Immature natural killer cell (primary cell): ENCODE measurements at regions not wholly inside any gene's neighbourhood (a gene's known extent, or its start where the extent isn't known, plus 50 kb on each side); places are given as distances from the start of the nearest gene placed in this dataset.
A peak's percentile ranks its signal among the peaks of the same experiment; 100 is the strongest.

Experiments
- DNase-seq, 3 donors: peaks; one replicate each; pipeline ENCODE4 v3.0.0; 2022; ENCODE audit warnings: mixed read lengths in 1 of 3
- H3K27ac Mint-ChIP-seq, 6 donors: one replicate each; pipeline ENCODE4 v1.8.0; 2020; ENCODE audit warnings: mixed read lengths in 6 of 6, mild to moderate bottlenecking in 5 of 6, inconsistent platforms in 4 of 6, moderate library complexity in 3 of 6
- H3K27me3 Mint-ChIP-seq, 3 donors: one replicate each; pipeline ENCODE4 v1.8.0; 2020 to 2021; ENCODE audit warnings: low read depth in 3 of 3, mild to moderate bottlenecking in 3 of 3, mixed read lengths in 3 of 3, moderate library complexity in 3 of 3, inconsistent platforms in 1 of 3
- H3K36me3 Mint-ChIP-seq, 3 donors: one replicate each; pipeline ENCODE4 v1.8.0; 2020; ENCODE audit warnings: mixed read lengths in 3 of 3, inconsistent platforms in 2 of 3, mild to moderate bottlenecking in 2 of 3
- H3K4me1 Mint-ChIP-seq, 2 donors: one replicate each; pipeline ENCODE4 v1.8.0; 2020; ENCODE audit warnings: inconsistent platforms in 2 of 2, mild to moderate bottlenecking in 2 of 2, mixed read lengths in 2 of 2, moderate library complexity in 1 of 2
- H3K4me3 Mint-ChIP-seq, 5 donors: one replicate each; pipeline ENCODE4 v1.8.0; 2020; ENCODE audit warnings: mild to moderate bottlenecking in 5 of 5, mixed read lengths in 5 of 5, inconsistent platforms in 3 of 5, moderate library complexity in 3 of 5
- H3K9me3 Mint-ChIP-seq, 6 donors: one replicate each; pipeline ENCODE4 v1.8.0; 2020; ENCODE audit warnings: mild to moderate bottlenecking in 6 of 6, mixed read lengths in 6 of 6, inconsistent platforms in 4 of 6, moderate library complexity in 3 of 6

DNA sequence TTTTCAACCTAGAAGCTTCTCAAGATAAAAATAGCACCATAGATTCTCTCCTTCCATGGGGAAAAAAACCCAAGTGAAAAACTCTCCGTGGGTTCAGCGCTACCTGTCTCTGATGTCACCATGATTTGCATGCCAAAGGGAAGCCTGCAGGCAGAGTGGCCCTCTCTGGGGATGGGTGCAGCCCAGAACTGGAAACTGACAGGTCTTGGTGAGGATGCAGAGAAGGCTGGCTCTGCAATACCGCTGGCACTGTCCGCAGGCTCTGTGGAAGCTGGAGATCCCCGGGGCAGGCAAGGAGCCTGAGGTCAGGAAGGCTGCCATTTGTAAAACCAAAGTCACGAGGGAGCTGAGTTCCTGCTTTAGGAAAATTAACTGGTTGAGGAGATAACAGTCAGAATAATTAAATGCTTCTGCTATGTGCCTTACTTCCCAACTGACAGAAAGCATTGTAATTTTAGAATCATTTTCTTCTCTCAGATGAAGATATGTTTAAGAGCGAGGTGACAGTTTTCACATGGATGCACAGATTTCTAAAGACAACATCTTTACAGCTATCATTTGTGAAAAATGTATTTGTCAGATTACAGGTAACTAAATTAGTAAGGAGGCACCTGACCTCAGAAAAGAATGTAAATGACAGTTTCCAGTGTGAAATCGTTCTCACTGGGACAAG lies 731.5 kb upstream of the FZD8 start:
- H3K9me3 Mint-ChIP-seq = peaks cover 0 to 26% (median 6%) of the 10 kb centered on the region in 6 donors
- H3K36me3 Mint-ChIP-seq = no peaks in the 10 kb centered on the region
- H3K27me3 Mint-ChIP-seq = peaks cover 0 to 8% (median 0%) of the 10 kb centered on the region in 3 donors
- no peak overlapping the region for H3K27ac Mint-ChIP-seq
- H3K4me1 Mint-ChIP-seq = no peaks in the 10 kb centered on the region
- no peak overlapping the region for H3K4me3 Mint-ChIP-seq
- no peak for DNase-seq

DNA sequence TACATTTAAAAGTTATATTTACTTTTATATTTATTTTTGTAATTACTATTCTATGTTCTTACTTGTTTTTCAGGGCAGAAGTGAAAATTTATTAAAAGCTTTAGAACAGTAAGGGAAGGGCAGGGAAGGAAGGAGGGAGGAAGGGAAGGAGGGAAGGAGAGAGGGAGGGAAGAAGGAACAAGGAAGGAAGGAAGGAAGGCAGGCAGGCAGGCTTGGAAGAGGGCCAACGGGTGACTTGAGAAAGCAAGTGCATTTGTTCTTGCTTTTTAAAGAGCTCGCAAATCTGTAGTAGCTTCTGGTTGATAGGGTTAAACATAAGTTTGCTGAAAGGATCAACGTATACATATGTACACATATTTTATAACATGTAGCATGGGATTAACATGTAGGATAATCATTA lies 725.3 kb upstream of the FZD8 start:
- Mint-ChIP-seq H3K9me3 (peaks cover 0 to 25% (median 10%) of the 10 kb centered on the region in 6 donors), H3K27me3 (peaks cover 0 to 8% (median 0%) of the 10 kb centered on the region in 3 donors), H3K4me1 (peaks cover 7 to 19% of the 10 kb centered on the region in 2 donors), H3K27ac (no peak overlapping the region), H3K4me3 (no peak overlapping the region), H3K36me3 (peaks cover 0 to 8% (median 0%) of the 10 kb centered on the region in 3 donors)
- DNase-seq = no peak

DNA sequence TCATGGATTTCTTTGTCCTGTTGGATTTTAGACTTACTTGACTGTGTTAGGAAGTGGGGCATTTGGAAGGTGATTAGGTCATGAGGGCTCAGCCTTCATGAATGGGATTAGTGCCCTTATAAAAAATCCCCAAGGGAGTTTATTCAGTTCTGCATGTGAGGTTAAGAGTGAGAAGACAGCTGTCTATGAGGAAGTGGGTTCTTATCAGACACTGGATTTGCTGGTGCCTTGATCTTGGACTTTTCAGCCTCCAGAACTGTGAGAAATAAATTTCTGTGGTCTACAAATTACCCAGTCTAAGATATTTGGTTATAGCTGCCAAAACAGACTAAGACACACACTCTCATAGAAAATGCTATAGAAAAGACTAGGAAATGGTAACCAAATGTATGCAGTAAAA lies 724.7 kb upstream of the FZD8 start:
- no peak for DNase-seq
- H3K9me3 Mint-ChIP-seq = peaks cover 0 to 20% (median 8%) of the 10 kb centered on the region in 6 donors
- no peak overlapping the region for H3K27ac Mint-ChIP-seq
- H3K4me1 Mint-ChIP-seq = peaks cover 7 to 19% of the 10 kb centered on the region in 2 donors
- peaks cover 0 to 8% (median 0%) of the 10 kb centered on the region in 3 donors for H3K36me3 Mint-ChIP-seq
- peaks cover 0 to 5% (median 0%) of the 10 kb centered on the region in 3 donors for H3K27me3 Mint-ChIP-seq
- peak overlapping the region in 1 of 5 donors; percentile 28 for H3K4me3 Mint-ChIP-seq

DNA sequence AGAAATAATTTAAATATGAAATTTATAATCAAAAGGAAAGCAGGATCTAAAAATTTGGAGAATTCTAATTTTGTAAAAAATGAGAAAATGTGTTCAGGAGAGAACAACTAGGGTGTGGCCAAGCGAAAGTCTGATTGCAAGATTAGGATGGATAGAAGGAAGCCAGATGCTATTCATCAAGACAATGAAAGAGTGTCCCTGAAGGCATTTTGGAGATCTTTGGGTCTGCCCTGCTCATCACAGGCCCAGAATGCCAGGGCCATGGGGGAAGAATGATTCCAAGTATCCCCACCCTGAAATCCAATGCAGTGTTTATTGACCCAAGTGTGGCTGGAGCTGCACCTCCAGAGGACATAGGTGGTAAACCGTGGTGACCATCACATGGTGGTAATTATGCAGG lies 724.0 kb upstream of the FZD8 start:
- Mint-ChIP-seq H3K4me3 (no peak overlapping the region), H3K27me3 (peaks cover 0 to 4% (median 0%) of the 10 kb centered on the region in 3 donors), H3K4me1 (peaks cover 7 to 19% of the 10 kb centered on the region in 2 donors), H3K9me3 (peaks cover 0 to 20% (median 8%) of the 10 kb centered on the region in 6 donors), H3K36me3 (peaks cover 0 to 8% (median 0%) of the 10 kb centered on the region in 3 donors), H3K27ac (no peak overlapping the region)
- no peak for DNase-seq

DNA sequence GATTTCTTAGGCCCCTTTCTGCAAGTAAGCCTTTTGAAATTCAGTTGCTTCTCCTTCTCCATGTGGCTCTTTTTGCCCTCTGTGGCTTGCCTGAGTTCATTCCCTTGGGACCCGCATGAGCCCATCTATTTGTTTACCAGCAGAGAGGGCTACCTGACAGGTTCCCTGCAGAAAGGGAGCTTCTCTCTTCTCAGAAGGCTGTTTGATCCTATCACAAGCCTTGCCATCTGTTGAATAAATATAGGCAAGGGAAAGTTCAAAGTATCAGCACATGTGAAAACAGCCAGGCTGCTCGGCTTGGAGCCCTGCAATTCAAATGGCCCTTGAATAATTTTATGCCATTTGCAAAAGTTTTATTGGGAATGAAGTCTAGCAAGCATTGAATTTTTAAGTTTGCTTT lies 720.2 kb upstream of the FZD8 start:
- DNase-seq = no peak
- Mint-ChIP-seq H3K27ac (no peak overlapping the region), H3K4me1 (peaks cover 7 to 19% of the 10 kb centered on the region in 2 donors), H3K4me3 (no peak overlapping the region), H3K36me3 (peaks cover 0 to 8% (median 0%) of the 10 kb centered on the region in 3 donors), H3K27me3 (peaks cover 0 to 2% (median 0%) of the 10 kb centered on the region in 3 donors), H3K9me3 (peaks cover 0 to 22% (median 8%) of the 10 kb centered on the region in 6 donors)

DNA sequence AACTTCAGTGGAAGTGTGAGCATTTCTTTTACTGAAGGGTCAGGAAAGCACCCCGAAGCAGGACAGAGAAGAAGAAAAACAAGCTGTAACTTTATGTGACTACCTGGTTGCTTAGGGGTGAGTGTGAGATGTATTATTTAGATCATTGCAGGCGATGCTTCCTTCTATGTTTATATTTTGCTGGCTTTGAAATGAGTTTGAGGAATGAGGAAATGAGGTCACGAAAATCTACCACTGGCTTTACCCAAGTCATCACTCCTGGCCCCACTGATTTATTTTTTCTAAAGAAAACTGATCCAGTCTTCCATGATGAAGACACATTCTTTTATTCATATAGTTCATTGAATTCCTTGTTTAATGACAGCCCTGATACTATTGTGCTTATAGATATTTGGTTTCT lies 716.6 kb upstream of the FZD8 start:
- no peak overlapping the region for H3K4me3 Mint-ChIP-seq
- H3K4me1 Mint-ChIP-seq = no peaks in the 10 kb centered on the region
- DNase-seq = no peak
- no peaks in the 10 kb centered on the region for H3K36me3 Mint-ChIP-seq
- H3K27ac Mint-ChIP-seq = no peak overlapping the region
- peaks cover 0 to 11% (median 2%) of the 10 kb centered on the region in 6 donors for H3K9me3 Mint-ChIP-seq
- no peaks in the 10 kb centered on the region for H3K27me3 Mint-ChIP-seq

DNA sequence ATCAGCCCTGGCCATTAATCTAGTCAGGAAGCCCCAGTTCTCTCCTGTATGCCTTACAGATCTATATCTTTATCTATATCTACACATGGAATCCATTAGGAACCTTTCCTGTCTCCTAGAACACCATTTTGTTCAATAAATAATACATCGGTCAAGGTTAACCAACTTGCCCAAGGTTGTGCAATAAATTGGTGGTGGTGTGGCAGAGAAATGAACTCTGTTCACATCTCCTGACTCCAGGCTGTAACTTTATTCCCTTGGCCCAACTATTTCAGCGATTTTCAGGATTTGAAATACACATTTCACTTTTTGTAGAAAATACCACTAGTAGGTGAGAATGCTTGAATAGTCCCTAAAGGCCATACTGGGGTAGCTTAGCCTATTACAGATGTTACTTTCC lies 712.5 kb upstream of the FZD8 start:
- no peak for DNase-seq
- Mint-ChIP-seq H3K27me3 (no peaks in the 10 kb centered on the region), H3K36me3 (peaks cover 0 to 5% (median 3%) of the 10 kb centered on the region in 3 donors), H3K27ac (no peak overlapping the region), H3K4me1 (no peaks in the 10 kb centered on the region), H3K9me3 (peaks cover 0 to 19% (median 4%) of the 10 kb centered on the region in 6 donors), H3K4me3 (no peak overlapping the region)

DNA sequence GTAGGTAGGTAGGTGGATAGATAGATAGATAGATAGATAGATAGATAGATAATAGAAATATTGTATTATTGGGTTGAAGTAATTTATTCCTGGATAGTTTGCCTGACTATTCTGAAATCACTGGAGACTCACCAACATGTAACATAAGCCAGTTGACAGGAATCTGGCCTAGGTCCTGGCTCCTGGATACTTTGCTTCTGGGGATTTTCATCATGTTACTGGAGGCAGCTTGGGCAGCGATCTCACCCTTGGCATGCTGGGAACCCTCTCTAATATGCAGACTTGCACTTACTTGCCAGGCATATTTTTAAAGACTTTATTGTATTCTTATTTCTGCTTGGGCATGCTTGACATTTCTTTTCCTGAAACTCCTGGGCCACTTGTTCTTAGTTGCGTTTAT lies 709.1 kb upstream of the FZD8 start:
- Mint-ChIP-seq H3K27me3 (no peaks in the 10 kb centered on the region), H3K4me3 (no peak overlapping the region), H3K27ac (no peak overlapping the region), H3K36me3 (peaks cover 0 to 5% (median 3%) of the 10 kb centered on the region in 3 donors), H3K9me3 (peaks cover 0 to 19% (median 5%) of the 10 kb centered on the region in 6 donors), H3K4me1 (no peaks in the 10 kb centered on the region)
- DNase-seq = no peak

DNA sequence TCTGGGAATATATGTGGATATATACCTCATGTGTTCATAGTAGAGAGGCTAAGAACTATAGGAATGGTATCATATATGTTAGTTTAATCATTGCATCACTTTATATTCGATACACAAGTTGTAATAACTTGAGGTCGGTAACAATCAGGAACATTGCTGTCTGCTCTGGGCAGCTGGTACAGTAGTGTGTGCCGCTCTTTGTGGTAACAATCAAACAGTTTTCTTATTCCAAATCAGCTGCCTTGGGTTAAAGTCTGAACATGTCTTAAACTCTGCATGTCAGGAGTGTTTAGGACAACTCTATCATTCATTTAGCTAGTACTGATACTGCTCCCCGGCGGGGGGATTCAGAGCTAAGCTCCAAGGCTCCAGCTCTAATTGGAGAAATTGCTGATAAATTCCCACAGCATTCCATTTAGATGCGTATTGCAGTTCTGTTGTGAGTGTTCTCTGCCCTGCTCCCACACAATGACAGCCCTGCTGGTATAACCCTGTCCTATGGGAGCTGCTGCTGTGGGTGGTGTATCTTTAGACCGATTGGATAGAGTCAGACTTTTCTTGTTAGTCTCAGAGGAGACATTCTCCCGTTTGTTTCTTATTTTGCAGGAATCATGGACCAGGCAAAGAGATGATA lies 707.5 kb upstream of the FZD8 start:
- Mint-ChIP-seq H3K9me3 (peaks cover 0 to 19% (median 4%) of the 10 kb centered on the region in 6 donors), H3K36me3 (peaks cover 0 to 5% (median 3%) of the 10 kb centered on the region in 3 donors), H3K4me3 (no peak overlapping the region), H3K27me3 (no peaks in the 10 kb centered on the region), H3K27ac (no peak overlapping the region), H3K4me1 (no peaks in the 10 kb centered on the region)
- no peak for DNase-seq

DNA sequence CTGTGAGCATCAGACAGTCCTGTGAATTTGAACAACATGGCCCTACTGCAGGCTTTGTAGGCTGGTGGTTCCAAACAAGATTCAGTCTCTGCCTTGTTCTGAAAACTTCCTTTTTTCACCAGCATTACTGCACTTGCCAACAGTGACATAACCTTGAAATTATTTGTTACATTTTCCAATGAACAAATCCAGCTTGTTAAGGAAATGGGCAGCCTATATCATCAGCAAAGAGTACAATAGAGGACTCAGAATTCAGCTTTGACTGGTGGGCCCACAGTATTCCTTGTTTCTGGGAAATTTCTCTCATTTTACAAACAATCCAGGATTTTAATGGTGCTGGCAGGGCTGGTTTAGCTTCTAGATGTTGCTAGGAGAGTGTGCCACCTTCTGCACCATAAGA lies 703.7 kb upstream of the FZD8 start:
- DNase-seq = no peak
- H3K27me3 Mint-ChIP-seq = no peaks in the 10 kb centered on the region
- peaks cover 0 to 17% (median 5%) of the 10 kb centered on the region in 6 donors for H3K9me3 Mint-ChIP-seq
- H3K4me3 Mint-ChIP-seq = no peak overlapping the region
- H3K4me1 Mint-ChIP-seq = no peaks in the 10 kb centered on the region
- peaks cover 0 to 5% (median 0%) of the 10 kb centered on the region in 3 donors for H3K36me3 Mint-ChIP-seq
- H3K27ac Mint-ChIP-seq = no peak overlapping the region

DNA sequence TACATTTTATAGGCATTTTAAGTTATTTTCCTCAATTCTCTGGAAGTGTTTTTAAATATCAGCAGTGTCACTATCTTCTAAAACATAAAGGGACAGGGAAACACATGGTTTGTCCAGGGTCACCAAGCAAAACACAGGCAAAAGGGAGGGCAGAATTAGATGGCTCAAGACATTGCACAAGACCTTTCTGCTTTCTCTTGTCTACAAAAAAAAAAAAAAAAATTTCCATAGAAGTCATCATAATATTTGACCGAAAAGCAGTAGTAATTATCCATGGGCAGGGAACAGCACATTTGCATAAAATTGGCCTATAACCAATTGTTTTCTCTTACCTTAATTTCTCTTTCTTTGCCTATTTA lies 703.1 kb upstream of the FZD8 start:
- no peaks in the 10 kb centered on the region for H3K4me1 Mint-ChIP-seq
- peaks cover 0 to 3% (median 0%) of the 10 kb centered on the region in 3 donors for H3K36me3 Mint-ChIP-seq
- H3K4me3 Mint-ChIP-seq = no peak overlapping the region
- H3K27ac Mint-ChIP-seq = no peak overlapping the region
- peaks cover 0 to 17% (median 5%) of the 10 kb centered on the region in 6 donors for H3K9me3 Mint-ChIP-seq
- no peaks in the 10 kb centered on the region for H3K27me3 Mint-ChIP-seq
- no peak for DNase-seq

DNA sequence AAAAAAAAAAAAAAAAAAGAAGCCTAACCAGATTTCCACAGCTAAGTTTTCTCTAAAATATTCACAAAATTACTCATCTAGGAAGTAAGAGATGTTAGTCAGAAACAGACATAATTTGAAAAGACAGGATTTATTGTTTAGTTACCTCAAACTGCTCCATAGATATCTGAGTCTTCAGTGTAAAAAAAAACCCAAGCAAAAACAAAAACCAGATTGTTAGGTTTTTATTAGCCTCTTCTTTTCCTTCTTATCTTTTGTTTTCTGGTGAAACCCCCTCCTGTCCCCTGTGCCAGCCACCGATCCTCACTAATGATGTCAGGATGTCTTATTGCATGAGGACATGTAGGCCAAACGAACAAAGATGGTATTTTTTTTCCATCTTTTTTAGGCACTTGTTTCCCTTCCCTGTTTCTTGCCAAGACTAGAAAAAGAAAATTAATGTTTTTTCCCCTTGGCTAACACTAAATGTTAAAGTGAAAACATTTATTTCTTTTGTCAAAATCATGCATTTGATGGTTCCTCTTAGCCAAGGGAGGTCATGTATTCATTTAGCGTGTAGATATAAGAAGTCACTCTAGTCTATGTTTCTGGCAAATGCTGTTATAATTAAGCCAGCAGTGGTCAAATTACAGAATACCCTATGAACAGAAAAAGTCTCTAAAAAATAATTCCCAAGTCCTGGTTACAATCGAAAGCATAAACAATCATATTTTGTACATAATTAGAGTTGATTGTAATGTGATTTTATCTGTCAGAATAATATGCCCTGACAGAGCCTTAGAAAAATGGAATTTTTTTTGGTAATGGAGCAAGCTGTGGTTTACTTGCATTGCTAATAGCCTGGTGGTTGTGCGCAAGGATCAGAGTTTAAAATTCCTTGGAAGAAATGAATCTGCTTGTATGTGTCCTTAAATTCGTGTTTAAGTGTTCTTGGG lies 702.4 kb upstream of the FZD8 start:
- Mint-ChIP-seq H3K4me3 (no peak overlapping the region), H3K36me3 (no peaks in the 10 kb centered on the region), H3K4me1 (no peaks in the 10 kb centered on the region), H3K9me3 (peaks cover 0 to 17% (median 6%) of the 10 kb centered on the region in 6 donors), H3K27ac (no peak overlapping the region), H3K27me3 (no peaks in the 10 kb centered on the region)
- DNase-seq = no peak

DNA sequence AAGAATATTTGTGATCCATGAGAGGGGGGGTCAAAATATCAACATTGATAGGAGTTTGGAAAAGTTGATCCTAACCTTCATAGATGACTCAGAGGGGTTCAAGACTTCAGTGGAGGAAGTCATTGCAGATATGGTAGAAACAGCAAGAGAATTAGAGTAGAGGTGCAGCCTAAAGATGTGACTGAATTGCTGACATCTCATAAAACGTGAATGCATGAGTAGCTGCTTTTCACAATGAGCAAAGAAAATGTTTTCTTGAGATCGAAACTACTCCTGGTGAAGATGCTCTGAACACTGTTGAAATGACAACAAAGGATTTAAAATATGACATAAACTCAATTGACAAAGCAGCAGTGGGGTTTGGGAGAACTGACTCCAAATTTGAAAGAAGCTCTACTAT lies 700.7 kb upstream of the FZD8 start:
- peaks cover 0 to 1% (median 0%) of the 10 kb centered on the region in 3 donors for H3K27me3 Mint-ChIP-seq
- H3K4me3 Mint-ChIP-seq = no peak overlapping the region
- H3K36me3 Mint-ChIP-seq = no peaks in the 10 kb centered on the region
- H3K9me3 Mint-ChIP-seq = peaks cover 0 to 16% (median 5%) of the 10 kb centered on the region in 6 donors
- H3K4me1 Mint-ChIP-seq = no peaks in the 10 kb centered on the region
- no peak overlapping the region for H3K27ac Mint-ChIP-seq
- no peak for DNase-seq

DNA sequence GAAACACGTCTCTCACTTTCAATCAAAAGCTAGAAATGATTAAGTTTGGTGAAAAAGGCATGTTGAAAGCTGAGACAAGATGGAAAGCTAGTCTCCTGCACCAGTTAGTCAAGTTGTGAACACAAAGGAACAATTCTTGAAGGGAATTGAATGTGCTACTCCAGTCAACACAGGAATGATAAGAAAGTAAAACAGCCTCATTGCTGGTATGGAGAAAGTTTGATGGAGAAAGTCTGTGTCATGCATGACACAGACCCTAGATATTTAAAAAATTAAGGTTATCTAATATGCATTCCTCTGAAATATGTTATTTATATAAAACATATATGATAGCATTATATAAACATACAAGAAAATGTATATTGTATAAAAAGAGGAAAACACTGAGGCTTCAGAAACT lies 699.4 kb upstream of the FZD8 start:
- Mint-ChIP-seq H3K27ac (no peak overlapping the region), H3K4me3 (no peak overlapping the region), H3K27me3 (peaks cover 0 to 3% (median 0%) of the 10 kb centered on the region in 3 donors), H3K4me1 (no peaks in the 10 kb centered on the region), H3K9me3 (peaks cover 0 to 14% (median 6%) of the 10 kb centered on the region in 6 donors), H3K36me3 (no peaks in the 10 kb centered on the region)
- DNase-seq = no peak
